Body of pancreas (tissue), 4 donors: ENCODE measurements at regions not wholly inside any gene's neighbourhood (a gene's known extent, or its start where the extent isn't known, plus 50 kb on each side); places are given as distances from the start of the nearest gene placed in this dataset.
"Not testable (repeated sequence)": the region's sequence is repeated elsewhere in the genome, so short reads cannot be mapped to it uniquely, and the experiment has no call there.

Source experiments
- ATAC-seq: fragments of 150-250 bp; one replicate; pipeline ENCODE4 v1.9.1; 2016
- DNase-seq, 4 donors: peaks; one replicate each; pipeline ENCODE4 v3.0.0-alpha.2; 2019
- H3K27ac ChIP-seq, 4 donors: fragments of 200-600 bp; sonication (generic); 1 replicate in 3 of 4; 2 replicates in 1 of 4; pipeline versions ENCODE4 v1.5.1 to v1.6.1; 2016 to 2019; ENCODE audit warnings: mild to moderate bottlenecking in 1 of 4, mixed read lengths in 1 of 4, moderate library complexity in 1 of 4
- H3K27me3 ChIP-seq, 2 donors: fragments of 200-600 bp; sonication (generic); one replicate each; pipeline ENCODE4 v1.6.0; 2016; ENCODE audit warnings: mild to moderate bottlenecking in 1 of 2
- H3K36me3 ChIP-seq, 2 donors: fragments of 200-600 bp; sonication (generic); replicated peaks in 1 of 2; 2 replicates each; pipeline ENCODE4 v1.5.1; 2016; ENCODE audit warnings: low read depth in 2 of 2; ENCODE audit not compliant: insufficient read depth in 1 of 2
- H3K4me1 ChIP-seq: fragments of 200-600 bp; sonication (generic); one replicate; pipeline ENCODE4 v1.6.0; 2016
- H3K4me3 ChIP-seq, 2 donors: fragments of 200-600 bp; sonication (generic); 1 replicate in 1 of 2; 2 replicates in 1 of 2; pipeline ENCODE4 v1.5.1; 2016 to 2019
- H3K9me3 ChIP-seq, 3 donors: fragments of 200-600 bp; sonication (generic); 1 replicate in 2 of 3; 2 replicates in 1 of 3; pipeline ENCODE4 v1.5.1; 2016
- POLR2A ChIP-seq, 3 donors: fragments of 450-650 bp; IDR thresholded peaks; one replicate each; pipeline ENCODE4 v1.6.1; 2016; ENCODE audit warnings: antibody characterized with exemption in 3 of 3, mild to moderate bottlenecking in 2 of 3
- WGBS, 2 donors: methylation state at CpG; one replicate each; pipeline ENCODE4 v1.1.5; 2017; 5-methylcytosine and 5-hydroxymethylcytosine counted together
- intact Hi-C: fragments of 100-400 bp; cut with DNase I; formaldehyde crosslinking; loops from one replicate; pipeline ENCODE4 v1.15.1; 2023
- TF ChIP-seq, protein P1 (sequence below), 7 experiments: fragments of 450-650 bp in 4 of 7; fragments of 200-600 bp in 3 of 7; sonication (generic) in 3 of 7; IDR thresholded peaks; one replicate each; pipeline ENCODE4 v1.5.1; 2016 to 2019; ENCODE audit warnings: antibody characterized with exemption in 7 of 7

DNA sequence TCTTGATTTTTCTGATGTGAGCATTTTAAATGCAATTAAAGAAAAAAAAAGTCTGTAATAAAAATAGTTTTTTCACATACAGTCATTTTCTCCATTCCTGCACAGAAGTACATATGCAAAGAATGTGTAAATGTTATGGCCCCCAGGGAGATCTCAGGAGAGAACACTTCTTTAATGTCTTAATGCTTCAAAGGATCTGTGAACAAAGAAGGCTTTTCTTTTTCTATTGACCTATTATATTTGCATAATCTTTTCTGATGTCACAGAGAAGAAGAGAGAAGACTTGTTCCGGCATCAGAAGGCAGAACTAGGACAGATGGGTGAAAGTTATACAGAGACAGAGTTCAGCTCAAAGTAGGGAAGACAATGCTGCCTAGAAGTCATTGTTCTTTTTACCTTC is 413.5 kb upstream of the STXBP6 start:
- H3K27me3 ChIP-seq, result no peaks in the 10 kb centered on the region
- intact Hi-C loops, result no loop called here
- H3K36me3 ChIP-seq, result no peaks in the 10 kb centered on the region
- no peaks in the 10 kb centered on the region for H3K9me3 ChIP-seq
- no peak overlapping the region for H3K4me3 ChIP-seq
- ATAC-seq, result no peak
- H3K4me1 ChIP-seq, result no peaks in the 10 kb centered on the region
- H3K27ac ChIP-seq, result no peak overlapping the region
- no peak for TF ChIP-seq POLR2A (IDR thresholded peaks at IDR 0.05)
- WGBS, 2 donors, result 33 to 39% methylated on average over 1 of the region's 1 CpG
- DNase-seq, result no peak

- intact Hi-C loops, result no loop called here
- Histone ChIP-seq H3K27ac (no peak overlapping the region), H3K4me3 (no peak overlapping the region), H3K9me3 (no peaks in the 10 kb centered on the region), H3K27me3 (no peaks in the 10 kb centered on the region), H3K36me3 (no peaks in the 10 kb centered on the region), H3K4me1 (no peaks in the 10 kb centered on the region)
- TF ChIP-seq, protein P1, sequence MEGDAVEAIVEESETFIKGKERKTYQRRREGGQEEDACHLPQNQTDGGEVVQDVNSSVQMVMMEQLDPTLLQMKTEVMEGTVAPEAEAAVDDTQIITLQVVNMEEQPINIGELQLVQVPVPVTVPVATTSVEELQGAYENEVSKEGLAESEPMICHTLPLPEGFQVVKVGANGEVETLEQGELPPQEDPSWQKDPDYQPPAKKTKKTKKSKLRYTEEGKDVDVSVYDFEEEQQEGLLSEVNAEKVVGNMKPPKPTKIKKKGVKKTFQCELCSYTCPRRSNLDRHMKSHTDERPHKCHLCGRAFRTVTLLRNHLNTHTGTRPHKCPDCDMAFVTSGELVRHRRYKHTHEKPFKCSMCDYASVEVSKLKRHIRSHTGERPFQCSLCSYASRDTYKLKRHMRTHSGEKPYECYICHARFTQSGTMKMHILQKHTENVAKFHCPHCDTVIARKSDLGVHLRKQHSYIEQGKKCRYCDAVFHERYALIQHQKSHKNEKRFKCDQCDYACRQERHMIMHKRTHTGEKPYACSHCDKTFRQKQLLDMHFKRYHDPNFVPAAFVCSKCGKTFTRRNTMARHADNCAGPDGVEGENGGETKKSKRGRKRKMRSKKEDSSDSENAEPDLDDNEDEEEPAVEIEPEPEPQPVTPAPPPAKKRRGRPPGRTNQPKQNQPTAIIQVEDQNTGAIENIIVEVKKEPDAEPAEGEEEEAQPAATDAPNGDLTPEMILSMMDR (IDR thresholded peaks at IDR 0.05), result no peak
- TF ChIP-seq POLR2A (IDR thresholded peaks at IDR 0.05), result no peak
- 58 to 76% methylated on average over 5 of the region's 5 CpGs for WGBS, 2 donors
- DNase-seq (no peak), ATAC-seq (no peak)
Observed at GRCh38 chr14:25461780-25462179, 411.8 kb upstream of the STXBP6 start.

- H3K27ac ChIP-seq, result no peak overlapping the region
- WGBS, 2 donors, result 65 to 80% methylated on average over 2 of the region's 2 CpGs
- TF ChIP-seq, protein P1 (IDR thresholded peaks at IDR 0.05), result no peak
- no peaks in the 10 kb centered on the region for H3K4me1 ChIP-seq
- intact Hi-C loops, result no loop called here
- no peaks in the 10 kb centered on the region for H3K9me3 ChIP-seq
- H3K4me3 ChIP-seq, result no peak overlapping the region
- no peaks in the 10 kb centered on the region for H3K36me3 ChIP-seq
- H3K27me3 ChIP-seq, result no peaks in the 10 kb centered on the region
- DNase-seq, result no peak
- no peak for ATAC-seq
Observed at GRCh38 chr14:25444381-25444780, 394.4 kb upstream of the STXBP6 start.

DNA sequence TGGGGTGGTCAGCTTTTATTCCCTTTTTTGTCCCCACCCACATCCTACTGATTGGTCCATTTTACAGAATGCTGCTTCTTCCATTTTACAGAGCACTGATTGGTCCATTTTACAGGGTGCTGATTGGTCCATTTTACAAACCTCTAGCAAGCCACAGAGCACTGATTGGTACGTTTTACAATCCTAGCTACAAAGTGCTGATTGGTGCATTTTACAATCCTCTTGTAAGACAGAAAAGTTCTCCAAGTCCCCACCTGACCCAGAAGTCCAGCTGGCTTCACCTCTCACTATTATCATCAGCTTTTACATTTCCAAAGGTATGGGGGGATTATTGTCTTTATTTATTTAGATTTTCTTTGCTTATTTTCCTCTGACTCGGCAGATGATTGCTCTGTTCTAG is 390.4 kb upstream of the STXBP6 start:
- DNase-seq, H3K9me3 ChIP-seq, H3K4me1 ChIP-seq, ATAC-seq, H3K4me3 ChIP-seq, H3K27ac ChIP-seq, H3K27me3 ChIP-seq, intact Hi-C loops, H3K36me3 ChIP-seq: not testable (repeated sequence)
- 56 to 62% methylated on average over 2 of the region's 2 CpGs for WGBS, 2 donors

DNA sequence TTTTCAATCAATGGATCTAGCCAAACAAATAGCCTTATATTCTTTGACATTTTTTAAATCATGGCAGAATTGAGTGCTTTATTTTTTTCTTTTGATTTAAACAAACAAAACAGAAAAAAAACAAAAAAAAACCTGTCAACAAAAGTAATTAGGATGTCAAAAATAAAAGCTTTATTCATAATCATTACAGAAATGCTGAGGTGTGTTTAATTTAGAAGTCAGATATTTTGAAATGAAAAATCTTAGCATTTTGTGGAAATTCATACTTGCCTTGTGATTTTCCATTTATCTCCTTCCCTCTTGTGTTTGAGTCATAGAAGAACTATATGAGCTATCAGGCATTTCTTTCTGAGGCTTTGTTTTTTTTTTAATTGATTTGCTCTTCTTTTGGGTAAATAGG is 387.0 kb upstream of the STXBP6 start:
- Histone ChIP-seq H3K4me1 (no peaks in the 10 kb centered on the region), H3K4me3 (no peak overlapping the region), H3K27me3 (no peaks in the 10 kb centered on the region), H3K36me3 (no peaks in the 10 kb centered on the region), H3K27ac (no peak overlapping the region), H3K9me3 (no peaks in the 10 kb centered on the region)
- intact Hi-C loops, result no loop called here
- DNase-seq (no peak), ATAC-seq (no peak)
- TF ChIP-seq, protein P1 (IDR thresholded peaks at IDR 0.05), result no peak
- no peak for TF ChIP-seq POLR2A (IDR thresholded peaks at IDR 0.05)

- no peaks in the 10 kb centered on the region for H3K9me3 ChIP-seq
- no peaks in the 10 kb centered on the region for H3K4me1 ChIP-seq
- ATAC-seq (no peak), DNase-seq (no peak)
- H3K27ac ChIP-seq, result no peak overlapping the region
- no peaks in the 10 kb centered on the region for H3K27me3 ChIP-seq
- intact Hi-C loops, result no loop called here
- no peaks in the 10 kb centered on the region for H3K36me3 ChIP-seq
- 42 to 50% methylated on average over 2 of the region's 2 CpGs for WGBS, 2 donors
- no peak overlapping the region for H3K4me3 ChIP-seq
- no peak for TF ChIP-seq POLR2A (IDR thresholded peaks at IDR 0.05)
- TF ChIP-seq, protein P1 (IDR thresholded peaks at IDR 0.05), result no peak
Observed at GRCh38 chr14:25436288-25436875, 386.4 kb upstream of the STXBP6 start.
